ENCODE measurements at regions not wholly inside any gene's neighbourhood (a gene's known extent, or its start where the extent isn't known, plus 50 kb on each side); places are given as distances from the start of the nearest gene placed in this dataset.

DNA sequence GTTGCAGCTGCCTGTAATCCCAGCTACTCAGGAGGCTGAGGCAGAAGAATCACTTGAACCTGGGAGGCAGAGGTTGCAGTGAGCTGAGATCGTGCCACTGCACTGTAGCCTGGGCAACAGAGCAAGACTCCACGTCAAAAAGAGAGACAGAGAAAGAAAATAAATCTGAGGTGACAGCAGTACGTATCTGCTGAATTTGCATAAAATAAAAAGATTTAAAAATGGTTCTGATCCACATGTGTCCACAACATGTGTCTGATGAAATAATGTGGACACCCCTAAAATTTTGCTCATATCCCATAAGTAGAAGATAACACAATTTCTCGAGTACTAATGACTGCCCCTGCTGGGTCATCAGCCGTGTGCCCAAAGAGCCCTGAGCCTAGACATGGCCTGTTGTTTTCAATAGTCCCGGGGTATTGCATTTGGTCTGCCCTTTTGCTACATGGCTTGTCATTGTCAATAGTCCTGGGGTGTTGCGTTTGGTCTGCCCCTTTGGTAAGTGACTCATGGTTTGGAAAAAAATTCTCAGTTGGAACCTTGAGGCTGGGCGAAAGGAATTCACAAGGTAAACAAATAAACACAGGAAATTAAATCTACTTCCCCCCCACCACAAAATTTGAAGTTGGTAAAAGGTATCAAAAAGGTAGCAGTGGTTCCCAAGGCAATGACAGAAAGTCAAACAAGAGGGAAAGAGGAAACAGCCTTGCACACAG, 434.6 kb upstream of the MAF start:
- TF ChIP-seq CTCF (IDR thresholded peaks at IDR 0.05; ENCODE audit: low read depth, low read length), result no peak
- DNase-seq (ENCODE audit: extremely low read depth, low read depth), result no peak

- DNase-seq (ENCODE audit: extremely low read depth, low read depth), result no peak
- no peak for TF ChIP-seq CTCF (IDR thresholded peaks at IDR 0.05; ENCODE audit: low read depth, low read length)
These were observed 433.9 kb upstream of the MAF start for GRCh38 chr16:80034469-80034826.

DNA sequence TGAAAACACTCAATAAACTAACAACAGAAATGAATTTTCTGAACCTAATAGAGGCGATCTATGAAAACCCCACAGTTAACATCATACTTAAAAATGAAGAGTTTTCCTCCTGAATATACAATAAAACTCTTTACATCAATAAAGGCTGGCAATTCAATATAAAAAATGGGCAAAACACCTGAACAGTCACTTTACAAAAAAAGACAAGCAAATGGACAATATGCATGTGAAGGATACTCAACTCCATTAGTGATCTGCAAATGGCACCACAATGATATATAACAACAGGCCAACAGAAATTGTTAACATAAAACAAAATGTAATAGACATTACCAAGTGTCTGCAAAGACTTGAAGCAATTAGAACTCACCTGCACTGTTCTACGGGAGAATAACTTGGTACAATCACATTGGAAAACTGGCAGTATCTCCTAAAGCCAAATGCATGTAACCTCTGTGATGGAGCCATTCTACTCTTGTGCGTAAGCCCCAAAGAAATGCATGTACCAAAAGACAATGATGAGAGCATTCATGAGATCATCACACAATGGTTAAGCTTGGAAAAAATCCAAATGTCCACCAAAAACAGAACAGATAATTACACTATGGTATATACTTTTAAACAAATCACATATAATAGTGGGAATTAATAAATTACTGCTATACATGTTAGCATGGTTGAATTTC, 433.4 kb upstream of the MAF start:
- TF ChIP-seq CTCF (IDR thresholded peaks at IDR 0.05; ENCODE audit: low read depth, low read length), result no peak

DNA sequence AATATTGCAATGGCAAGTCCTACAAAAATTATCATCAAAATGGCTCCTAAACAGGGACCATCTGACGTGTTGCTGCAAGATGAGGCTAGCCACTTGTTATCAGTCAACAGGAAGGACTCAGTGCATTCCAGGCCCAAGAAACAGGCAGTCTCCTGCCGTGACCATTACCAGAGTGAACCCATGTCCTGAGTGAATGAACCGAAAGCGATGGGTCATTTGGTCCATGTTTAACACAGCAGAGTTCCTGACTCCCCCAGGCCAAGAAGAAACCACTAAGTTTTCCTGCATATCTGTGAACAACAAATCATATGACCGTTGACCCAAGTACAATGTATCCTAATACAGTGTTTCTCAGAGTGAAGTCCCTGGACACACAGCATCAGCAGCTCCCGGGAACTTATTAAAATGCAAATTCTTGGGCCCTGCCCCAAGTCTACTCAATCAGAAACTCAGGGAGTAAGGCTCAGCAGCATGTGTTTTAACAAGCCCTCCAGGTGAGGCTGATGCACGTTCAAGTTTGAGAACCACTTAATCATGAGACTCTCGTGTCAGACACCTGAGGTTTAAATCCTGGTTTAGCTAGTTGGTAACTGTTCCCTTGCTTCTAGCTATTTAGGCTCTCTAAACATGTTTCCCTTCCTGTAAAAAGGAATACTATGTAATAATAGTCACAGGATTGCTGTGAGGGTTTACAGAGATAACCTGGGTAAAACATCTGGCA, 429.4 kb upstream of the MAF start:
- DNase-seq (ENCODE audit: extremely low read depth, low read depth), result no peak
- no peak for TF ChIP-seq CTCF (IDR thresholded peaks at IDR 0.05; ENCODE audit: low read depth, low read length)

More for the DNA sequence above, 433.4 kb upstream of the MAF start:
- no peak for DNase-seq (ENCODE audit: extremely low read depth, low read depth)

DNA sequence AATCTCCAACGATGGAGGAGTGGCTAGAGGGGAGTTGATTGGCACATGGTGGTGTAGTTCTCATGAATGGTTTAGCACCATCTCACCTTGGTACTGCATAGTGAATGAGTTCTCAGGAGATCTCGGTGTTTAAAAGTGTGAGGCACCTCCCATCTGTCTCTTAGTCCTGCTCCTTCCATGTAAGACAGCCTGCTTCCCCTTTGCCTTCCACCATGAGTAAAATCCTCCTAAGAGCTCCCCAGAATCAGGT, 428.8 kb upstream of the MAF start:
- no peak for TF ChIP-seq CTCF (IDR thresholded peaks at IDR 0.05; ENCODE audit: low read depth, low read length)

GRCh38 chr16:80028581-80029380, 428.2 kb upstream of the MAF start:
- no peak for TF ChIP-seq CTCF (IDR thresholded peaks at IDR 0.05; ENCODE audit: low read depth, low read length)
- DNase-seq (ENCODE audit: extremely low read depth, low read depth), result no peak

More for the DNA sequence above, 428.8 kb upstream of the MAF start:
- no peak for DNase-seq (ENCODE audit: extremely low read depth, low read depth)
